ENCODE measurements at regions not wholly inside any gene's neighbourhood (a gene's known extent, or its start where the extent isn't known, plus 50 kb on each side); places are given as distances from the start of the nearest gene placed in this dataset.

GRCh38 chr6:145507239-145507638, 228.1 kb downstream of the EPM2A start:
- peaks cover 24% of the 10 kb centered on the region for H3K9me3 Mint-ChIP-seq (ENCODE audit: unreplicated experiment)
- no peaks in the 10 kb centered on the region for H3K36me3 Mint-ChIP-seq (ENCODE audit: unreplicated experiment)
- no peaks in the 10 kb centered on the region for H3K27me3 Mint-ChIP-seq (ENCODE audit: unreplicated experiment)
- no peak for TF ChIP-seq CTCF (IDR thresholded peaks at IDR 0.05)
- H3K4me3 Mint-ChIP-seq (ENCODE audit: unreplicated experiment), result no peak overlapping the region
- no peaks in the 10 kb centered on the region for H3K4me1 Mint-ChIP-seq (ENCODE audit: unreplicated experiment)
- DNase-seq (ENCODE audit: extremely low spot score, unreplicated experiment), result no peak
- H3K27ac Mint-ChIP-seq (ENCODE audit: unreplicated experiment), result no peak overlapping the region

- TF ChIP-seq CTCF (IDR thresholded peaks at IDR 0.05), result no peak
- H3K9me3 Mint-ChIP-seq (ENCODE audit: unreplicated experiment), result peaks cover 24% of the 10 kb centered on the region
- no peak overlapping the region for H3K4me3 Mint-ChIP-seq (ENCODE audit: unreplicated experiment)
- no peaks in the 10 kb centered on the region for H3K27me3 Mint-ChIP-seq (ENCODE audit: unreplicated experiment)
- DNase-seq (ENCODE audit: extremely low spot score, unreplicated experiment), result no peak
- no peak overlapping the region for H3K27ac Mint-ChIP-seq (ENCODE audit: unreplicated experiment)
- H3K36me3 Mint-ChIP-seq (ENCODE audit: unreplicated experiment), result no peaks in the 10 kb centered on the region
- H3K4me1 Mint-ChIP-seq (ENCODE audit: unreplicated experiment), result no peaks in the 10 kb centered on the region
Measured at GRCh38 chr6:145508107-145508506, 227.2 kb downstream of the EPM2A start.

- H3K36me3 Mint-ChIP-seq (ENCODE audit: unreplicated experiment), result no peaks in the 10 kb centered on the region
- no peak for TF ChIP-seq CTCF (IDR thresholded peaks at IDR 0.05)
- no peaks in the 10 kb centered on the region for H3K9me3 Mint-ChIP-seq (ENCODE audit: unreplicated experiment)
- no peak overlapping the region for H3K4me3 Mint-ChIP-seq (ENCODE audit: unreplicated experiment)
- H3K4me1 Mint-ChIP-seq (ENCODE audit: unreplicated experiment), result no peaks in the 10 kb centered on the region
- H3K27ac Mint-ChIP-seq (ENCODE audit: unreplicated experiment), result no peak overlapping the region
- H3K27me3 Mint-ChIP-seq (ENCODE audit: unreplicated experiment), result no peaks in the 10 kb centered on the region
- no peak for DNase-seq (ENCODE audit: extremely low spot score, unreplicated experiment)
Measured at GRCh38 chr6:145517492-145517891, 217.8 kb downstream of the EPM2A start.

GRCh38 chr6:145525038-145525437, 210.3 kb downstream of the EPM2A start:
- DNase-seq (ENCODE audit: extremely low spot score, unreplicated experiment), result no peak
- Mint-ChIP-seq H3K36me3 (ENCODE audit: unreplicated experiment) (no peaks in the 10 kb centered on the region), H3K4me1 (ENCODE audit: unreplicated experiment) (no peaks in the 10 kb centered on the region), H3K4me3 (ENCODE audit: unreplicated experiment) (no peak overlapping the region), H3K27ac (ENCODE audit: unreplicated experiment) (no peak overlapping the region), H3K27me3 (ENCODE audit: unreplicated experiment) (peaks cover 14% of the 10 kb centered on the region), H3K9me3 (ENCODE audit: unreplicated experiment) (peaks cover 6% of the 10 kb centered on the region)
- TF ChIP-seq CTCF (IDR thresholded peaks at IDR 0.05), result no peak

- H3K9me3 Mint-ChIP-seq (ENCODE audit: unreplicated experiment), result no peaks in the 10 kb centered on the region
- no peak for TF ChIP-seq CTCF (IDR thresholded peaks at IDR 0.05)
- no peaks in the 10 kb centered on the region for H3K36me3 Mint-ChIP-seq (ENCODE audit: unreplicated experiment)
- no peaks in the 10 kb centered on the region for H3K4me1 Mint-ChIP-seq (ENCODE audit: unreplicated experiment)
- no peak overlapping the region for H3K27ac Mint-ChIP-seq (ENCODE audit: unreplicated experiment)
- no peak for DNase-seq (ENCODE audit: extremely low spot score, unreplicated experiment)
- H3K4me3 Mint-ChIP-seq (ENCODE audit: unreplicated experiment), result no peak overlapping the region
- H3K27me3 Mint-ChIP-seq (ENCODE audit: unreplicated experiment), result peaks cover 12% of the 10 kb centered on the region
Measured at GRCh38 chr6:145529582-145529981, 205.7 kb downstream of the EPM2A start.

Data from osteocyte (in vitro differentiated cells).